GM18505 (cell line): ENCODE measurements at regions not wholly inside any gene's neighbourhood (a gene's known extent, or its start where the extent isn't known, plus 50 kb on each side); places are given as distances from the start of the nearest gene placed in this dataset.
"Not testable (repeated sequence)": the region's sequence is repeated elsewhere in the genome, so short reads cannot be mapped to it uniquely, and the experiment has no call there.

Experiments used
- ATAC-seq: cut with Tn5 transposase; IDR thresholded peaks from one replicate; pipeline ENCODE4 v1.9.1; 2021; ENCODE audit not compliant: unreplicated experiment
- POLR2A ChIP-seq: IDR thresholded peaks from 4 replicates; pipeline ENCODE4 v1.6.1; 2011; ENCODE audit warnings: borderline replicate concordance; ENCODE audit not compliant: insufficient read depth, insufficient read length; ENCODE audit errors: extremely low read depth

GRCh38 chr2:97431169-97431725 lies 158.4 kb downstream of the ANKRD36B start:
- ATAC-seq, result not testable (repeated sequence)

- ATAC-seq, result not testable (repeated sequence)
Measured at GRCh38 chr2:97422376-97422775, 167.3 kb downstream of the ANKRD36B start.

GRCh38 chr2:97406340-97406739 lies 183.3 kb downstream of the ANKRD36B start:
- not testable (repeated sequence) for ATAC-seq

GRCh38 chr2:97405172-97405737 lies 184.4 kb downstream of the ANKRD36B start:
- ATAC-seq, result not testable (repeated sequence)

GRCh38 chr2:97402678-97403077 lies 187.0 kb downstream of the ANKRD36B start:
- ATAC-seq, result not testable (repeated sequence)

- not testable (repeated sequence) for ATAC-seq
Measured at GRCh38 chr2:97395691-97396090, 194.0 kb downstream of the ANKRD36B start.

GRCh38 chr2:97385803-97386202 lies 203.9 kb downstream of the ANKRD36B start:
- ATAC-seq, result not testable (repeated sequence)

- ATAC-seq, result not testable (repeated sequence)
Measured at GRCh38 chr2:97375913-97376312, 213.8 kb downstream of the ANKRD36B start.

GRCh38 chr2:97374426-97374825 lies 215.3 kb downstream of the ANKRD36B start:
- ATAC-seq, result not testable (repeated sequence)

GRCh38 chr2:97363159-97363558 lies 226.5 kb downstream of the ANKRD36B start:
- not testable (repeated sequence) for ATAC-seq

GRCh38 chr2:97359861-97360584 lies 229.7 kb downstream of the ANKRD36B start:
- ATAC-seq, result no peak
- no peak for TF ChIP-seq POLR2A

- no peak for ATAC-seq
- no peak for TF ChIP-seq POLR2A
Measured at GRCh38 chr2:97355887-97356286, 233.8 kb downstream of the ANKRD36B start.

GRCh38 chr2:97355176-97355575 lies 234.5 kb downstream of the ANKRD36B start:
- no peak for TF ChIP-seq POLR2A
- no peak for ATAC-seq

- TF ChIP-seq POLR2A, result no peak
- ATAC-seq, result no peak
Measured at GRCh38 chr2:97354576-97354975, 235.1 kb downstream of the ANKRD36B start.

GRCh38 chr2:97348841-97349240 lies 235.9 kb downstream of the ANKRD36 start:
- TF ChIP-seq POLR2A, result no peak
- ATAC-seq, result no peak
